CD14-positive monocyte (primary cell): ENCODE measurements at regions not wholly inside any gene's neighbourhood (a gene's known extent, or its start where the extent isn't known, plus 50 kb on each side); places are given as distances from the start of the nearest gene placed in this dataset.

Source experiments
- DNase-seq, 3 donors: peaks; one replicate each; pipeline ENCODE4 v3.0.0-alpha.2; 2011 to 2022
- H2AFZ ChIP-seq: 2 replicates; pipeline ENCODE4 v1.6.0; 2012; ENCODE audit warnings: mild to moderate bottlenecking, low read depth, low read length, inconsistent platforms; ENCODE audit not compliant: insufficient read depth, poor library complexity, severe bottlenecking
- H3K27ac ChIP-seq, 2 donors: 1 replicate in 1 of 2; 2 replicates in 1 of 2; pipeline ENCODE4 v1.5.1; 2012 to 2013; ENCODE audit warnings: low read length in 2 of 2, control low read depth in 1 of 2, inconsistent platforms in 1 of 2, low read depth in 1 of 2, mild to moderate bottlenecking in 1 of 2
- H3K27me3 ChIP-seq, 2 donors: one replicate each; pipeline versions ENCODE4 v1.6.0 to v1.6.1; 2011 to 2013; ENCODE audit warnings: low read length in 2 of 2; ENCODE audit not compliant: control insufficient read depth in 2 of 2, insufficient read depth in 2 of 2
- H3K36me3 ChIP-seq, 2 donors: replicated peaks in 1 of 2; 1 replicate in 1 of 2; 2 replicates in 1 of 2; pipeline versions ENCODE4 v1.5.1 to v1.6.1; 2012 to 2013; ENCODE audit warnings: low read length in 2 of 2, control low read depth in 1 of 2, inconsistent platforms in 1 of 2, mild to moderate bottlenecking in 1 of 2; ENCODE audit not compliant: insufficient read depth in 2 of 2, control insufficient read depth in 1 of 2
- H3K4me1 ChIP-seq, 2 donors: 1 replicate in 1 of 2; 2 replicates in 1 of 2; pipeline versions ENCODE4 v1.5.1 to v1.6.1; 2012 to 2013; ENCODE audit warnings: low read length in 2 of 2, control low read depth in 1 of 2, inconsistent platforms in 1 of 2, mild to moderate bottlenecking in 1 of 2, moderate library complexity in 1 of 2; ENCODE audit not compliant: insufficient read depth in 2 of 2, control insufficient read depth in 1 of 2
- H3K4me2 ChIP-seq: replicated peaks from 2 replicates; pipeline ENCODE3; 2012; ENCODE audit warnings: low read length, moderate library complexity, mild to moderate bottlenecking; ENCODE audit not compliant: poor library complexity, severe bottlenecking; ENCODE audit errors: extremely low read depth
- H3K4me3 ChIP-seq, 3 experiments: fragments of 200-600 bp in 1 of 3; sonication (generic) in 1 of 3; replicated peaks in 1 of 3; 1 replicate in 2 of 3; 2 replicates in 1 of 3; pipeline ENCODE4 v1.5.1; 2011 to 2013; ENCODE audit warnings: low read length in 3 of 3, mild to moderate bottlenecking in 3 of 3, control low read depth in 2 of 3, low read depth in 2 of 3, inconsistent platforms in 1 of 3, moderate library complexity in 1 of 3
- H3K79me2 ChIP-seq: 2 replicates; pipeline ENCODE4 v1.6.0; 2012; ENCODE audit warnings: mild to moderate bottlenecking, control low read depth, inconsistent platforms, low read length, moderate library complexity; ENCODE audit not compliant: insufficient read depth
- H3K9ac ChIP-seq: 2 replicates; pipeline ENCODE4 v1.6.0; 2017; ENCODE audit warnings: low read length, mild to moderate bottlenecking; ENCODE audit not compliant: insufficient read depth, poor library complexity, severe bottlenecking
- H3K9me3 ChIP-seq, 2 donors: replicated peaks in 1 of 2; 1 replicate in 1 of 2; 2 replicates in 1 of 2; pipeline versions ENCODE4 v1.5.1 to v1.6.1; 2012 to 2013; ENCODE audit warnings: low read length in 2 of 2, control low read depth in 1 of 2; ENCODE audit not compliant: control insufficient read depth in 1 of 2, insufficient read depth in 1 of 2
- H4K20me1 ChIP-seq: 2 replicates; pipeline ENCODE4 v1.6.0; 2012; ENCODE audit warnings: mild to moderate bottlenecking, low read length, control low read depth, moderate library complexity; ENCODE audit not compliant: insufficient read depth
- H3K27ac Mint-ChIP-seq, 7 donors: one replicate each; pipeline ENCODE4 v1.8.0; 2020; ENCODE audit warnings: mild to moderate bottlenecking in 7 of 7, mixed read lengths in 7 of 7, moderate library complexity in 6 of 7, inconsistent platforms in 2 of 7
- H3K27me3 Mint-ChIP-seq, 3 donors: one replicate each; pipeline ENCODE4 v1.8.0; 2021 to 2022; ENCODE audit warnings: low read depth in 3 of 3, mild to moderate bottlenecking in 3 of 3, mixed read lengths in 3 of 3, moderate library complexity in 3 of 3, inconsistent platforms in 1 of 3
- H3K36me3 Mint-ChIP-seq, 2 donors: one replicate each; pipeline ENCODE4 v1.8.0; 2020; ENCODE audit warnings: mixed read lengths in 2 of 2, inconsistent platforms in 1 of 2, mild to moderate bottlenecking in 1 of 2
- H3K4me1 Mint-ChIP-seq: one replicate; pipeline ENCODE4 v1.8.0; 2020; ENCODE audit warnings: mild to moderate bottlenecking, mixed read lengths
- H3K4me3 Mint-ChIP-seq, 2 donors: one replicate each; pipeline ENCODE4 v1.8.0; 2020; ENCODE audit warnings: mild to moderate bottlenecking in 2 of 2, mixed read lengths in 2 of 2, moderate library complexity in 1 of 2
- H3K9me3 Mint-ChIP-seq, 7 donors: one replicate each; pipeline ENCODE4 v1.8.0; 2020 to 2022; ENCODE audit warnings: mixed read lengths in 7 of 7, mild to moderate bottlenecking in 6 of 7, moderate library complexity in 6 of 7, inconsistent platforms in 2 of 7
- WGBS: methylation state at CpG from one replicate; pipeline ENCODE4 v1.1.5; 2013; ENCODE audit warnings: missing lambda C conversion rate; ENCODE audit not compliant: insufficient coverage; 5-methylcytosine and 5-hydroxymethylcytosine counted together
- intact Hi-C, 2 donors: fragments of 100-400 bp; cut with micrococcal nuclease; formaldehyde crosslinking; loops; one replicate each; pipeline versions ENCODE4 v1.15.0 to v1.15.1; 2023
- TF ChIP-seq, protein P1 (sequence below): fragments of 200-600 bp; IDR thresholded peaks from one replicate; pipeline ENCODE4 v1.8.0; 2022; ENCODE audit warnings: antibody characterized with exemption, mild to moderate bottlenecking

DNA sequence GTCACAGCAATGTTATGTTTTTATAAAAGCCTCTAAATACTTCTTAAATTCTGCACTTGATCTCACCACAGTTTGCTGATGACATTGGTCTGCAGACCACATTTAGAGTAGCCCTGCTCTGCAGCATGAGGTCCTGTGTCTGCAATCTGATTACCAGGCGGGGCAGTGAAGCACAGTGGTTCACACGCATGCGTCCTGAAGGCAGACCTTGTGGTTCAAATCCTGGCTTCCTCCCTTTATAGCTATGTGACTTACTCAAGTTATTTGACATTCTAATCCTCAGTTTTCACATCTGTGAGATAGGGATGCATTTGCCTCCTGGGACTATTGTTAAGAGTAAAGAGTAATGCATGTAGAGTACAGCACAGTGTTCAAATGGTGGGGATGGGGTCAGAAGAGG is 50.3 kb downstream of the BMAL2 start:
- Histone ChIP-seq H3K27ac (no peak overlapping the region), H3K36me3 (no peaks in the 10 kb centered on the region), H3K9ac (no peak overlapping the region), H2AFZ (no peak overlapping the region), H3K79me2 (no peaks in the 10 kb centered on the region), H3K27me3 (no peaks in the 10 kb centered on the region), H3K4me2 (no peak overlapping the region), H3K9me3 (no peaks in the 10 kb centered on the region), H4K20me1 (no peaks in the 10 kb centered on the region), H3K4me3 (no peak overlapping the region), H3K4me1 (no peaks in the 10 kb centered on the region)
- no peak overlapping the region for H3K4me3 Mint-ChIP-seq
- no peak overlapping the region for H3K27ac Mint-ChIP-seq
- peaks cover 0 to 3% (median 0%) of the 10 kb centered on the region in 7 donors for H3K9me3 Mint-ChIP-seq
- peaks cover 0 to 1% (median 0%) of the 10 kb centered on the region in 3 donors for H3K27me3 Mint-ChIP-seq
- H3K4me1 Mint-ChIP-seq, result peaks cover 2% of the 10 kb centered on the region
- DNase-seq, result no peak
- intact Hi-C loops, result no loop called here
- TF ChIP-seq, protein P1, sequence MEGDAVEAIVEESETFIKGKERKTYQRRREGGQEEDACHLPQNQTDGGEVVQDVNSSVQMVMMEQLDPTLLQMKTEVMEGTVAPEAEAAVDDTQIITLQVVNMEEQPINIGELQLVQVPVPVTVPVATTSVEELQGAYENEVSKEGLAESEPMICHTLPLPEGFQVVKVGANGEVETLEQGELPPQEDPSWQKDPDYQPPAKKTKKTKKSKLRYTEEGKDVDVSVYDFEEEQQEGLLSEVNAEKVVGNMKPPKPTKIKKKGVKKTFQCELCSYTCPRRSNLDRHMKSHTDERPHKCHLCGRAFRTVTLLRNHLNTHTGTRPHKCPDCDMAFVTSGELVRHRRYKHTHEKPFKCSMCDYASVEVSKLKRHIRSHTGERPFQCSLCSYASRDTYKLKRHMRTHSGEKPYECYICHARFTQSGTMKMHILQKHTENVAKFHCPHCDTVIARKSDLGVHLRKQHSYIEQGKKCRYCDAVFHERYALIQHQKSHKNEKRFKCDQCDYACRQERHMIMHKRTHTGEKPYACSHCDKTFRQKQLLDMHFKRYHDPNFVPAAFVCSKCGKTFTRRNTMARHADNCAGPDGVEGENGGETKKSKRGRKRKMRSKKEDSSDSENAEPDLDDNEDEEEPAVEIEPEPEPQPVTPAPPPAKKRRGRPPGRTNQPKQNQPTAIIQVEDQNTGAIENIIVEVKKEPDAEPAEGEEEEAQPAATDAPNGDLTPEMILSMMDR, result no peak
- 67% methylated on average over 1 of the region's 3 CpGs for WGBS
- H3K36me3 Mint-ChIP-seq, result no peaks in the 10 kb centered on the region

DNA sequence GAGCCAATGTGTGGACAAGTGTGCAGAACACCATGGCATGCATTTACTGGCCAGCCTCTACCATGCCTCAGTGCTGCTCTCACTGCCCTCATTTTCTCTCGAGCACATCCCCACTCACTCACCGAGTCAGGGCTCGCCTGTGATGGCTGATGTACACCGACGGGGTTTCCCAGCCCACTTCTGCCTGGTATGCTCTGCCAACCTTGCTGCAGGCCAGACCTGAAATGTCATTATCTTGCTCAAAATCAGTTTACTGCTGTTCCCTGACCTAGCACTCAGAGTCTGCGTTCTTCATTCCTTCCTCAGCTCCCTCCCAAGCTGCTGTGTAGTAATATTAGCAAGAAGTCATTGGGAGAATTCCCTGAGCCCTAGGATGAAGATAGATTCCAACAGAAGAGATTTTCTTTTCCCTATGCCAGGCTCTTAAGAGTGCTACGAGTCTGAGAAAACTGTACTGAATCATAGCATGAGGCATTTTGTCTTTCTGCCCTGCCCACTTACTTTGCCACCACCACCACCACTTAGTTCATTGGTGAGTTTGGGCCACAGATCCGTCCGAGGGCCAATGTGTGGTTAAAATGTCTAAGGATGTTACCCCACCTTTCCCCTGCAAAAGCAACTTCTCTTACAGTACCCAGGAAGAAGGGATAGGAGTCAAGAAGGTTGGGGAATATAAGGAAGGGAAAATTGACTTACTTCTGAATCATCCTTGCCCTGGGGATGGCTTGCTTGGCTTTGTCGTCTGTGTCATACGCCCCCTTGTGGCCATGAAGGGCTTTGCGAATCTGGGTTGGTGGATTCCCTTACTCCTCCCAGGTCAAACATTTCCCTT is 51.0 kb downstream of the BMAL2 start:
- H3K27me3 ChIP-seq, result no peaks in the 10 kb centered on the region
- H3K4me3 Mint-ChIP-seq, result no peak overlapping the region
- no peaks in the 10 kb centered on the region for H4K20me1 ChIP-seq
- H3K27ac Mint-ChIP-seq, result no peak overlapping the region
- H3K79me2 ChIP-seq, result no peaks in the 10 kb centered on the region
- WGBS, result 85% methylated on average over 6 of the region's 12 CpGs
- H3K4me1 ChIP-seq, result no peaks in the 10 kb centered on the region
- peaks cover 0 to 1% (median 0%) of the 10 kb centered on the region in 3 donors for H3K27me3 Mint-ChIP-seq
- H3K4me3 ChIP-seq, result no peak overlapping the region
- peaks cover 2% of the 10 kb centered on the region for H3K4me1 Mint-ChIP-seq
- no peak overlapping the region for H2AFZ ChIP-seq
- intact Hi-C loops, result no loop called here
- peaks cover 0 to 3% (median 0%) of the 10 kb centered on the region in 7 donors for H3K9me3 Mint-ChIP-seq
- no peak overlapping the region for H3K9ac ChIP-seq
- H3K4me2 ChIP-seq, result no peak overlapping the region
- H3K27ac ChIP-seq, result no peak overlapping the region
- no peaks in the 10 kb centered on the region for H3K36me3 ChIP-seq
- peak; percentile 52 to 79 (median 54) for DNase-seq
- no peaks in the 10 kb centered on the region for H3K9me3 ChIP-seq
- TF ChIP-seq, protein P1, result peak; percentile 96
- no peaks in the 10 kb centered on the region for H3K36me3 Mint-ChIP-seq
